ENCODE measurements at regions not wholly inside any gene's neighbourhood (a gene's known extent, or its start where the extent isn't known, plus 50 kb on each side); places are given as distances from the start of the nearest gene placed in this dataset.

- DNase-seq (ENCODE audit: low read depth in 1 of 2, low spot score in 1 of 2): no peak
- no peak for ATAC-seq
- Histone ChIP-seq H3K4me2 (no peak overlapping the region), H3K4me3 (no peak overlapping the region), H3K9me3 (no peaks in the 10 kb centered on the region), H3K4me1 (no peaks in the 10 kb centered on the region), H3K27ac (no peak overlapping the region)
- ChIA-PET POLR2A (no interaction called here), CTCF (no interaction called here)
- FAIRE-seq: no peak
- TF ChIP-seq FOSB (CRISPR knock-in tag; IDR thresholded peaks at IDR 0.05): no peak
- no peak for TF ChIP-seq HMGXB4 (CRISPR knock-in tag; IDR thresholded peaks at IDR 0.05; ENCODE audit: borderline replicate concordance)
- TF ChIP-seq, protein P1, sequence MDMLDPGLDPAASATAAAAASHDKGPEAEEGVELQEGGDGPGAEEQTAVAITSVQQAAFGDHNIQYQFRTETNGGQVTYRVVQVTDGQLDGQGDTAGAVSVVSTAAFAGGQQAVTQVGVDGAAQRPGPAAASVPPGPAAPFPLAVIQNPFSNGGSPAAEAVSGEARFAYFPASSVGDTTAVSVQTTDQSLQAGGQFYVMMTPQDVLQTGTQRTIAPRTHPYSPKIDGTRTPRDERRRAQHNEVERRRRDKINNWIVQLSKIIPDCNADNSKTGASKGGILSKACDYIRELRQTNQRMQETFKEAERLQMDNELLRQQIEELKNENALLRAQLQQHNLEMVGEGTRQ (IDR thresholded peaks at IDR 0.05): no peak
- no peak for TF ChIP-seq HEYL (CRISPR knock-in tag; IDR thresholded peaks at IDR 0.05)
- TF ChIP-seq GATA3 (IDR thresholded peaks at IDR 0.05; ENCODE audit: borderline replicate concordance): no peak
- TF ChIP-seq, protein P2, sequence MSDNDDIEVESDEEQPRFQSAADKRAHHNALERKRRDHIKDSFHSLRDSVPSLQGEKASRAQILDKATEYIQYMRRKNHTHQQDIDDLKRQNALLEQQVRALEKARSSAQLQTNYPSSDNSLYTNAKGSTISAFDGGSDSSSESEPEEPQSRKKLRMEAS (IDR thresholded peaks at IDR 0.05): no peak
- TF ChIP-seq MYC (IDR thresholded peaks at IDR 0.05; ENCODE audit: borderline replicate concordance, low read length): no peak
- TF ChIP-seq ZNF302 (CRISPR knock-in tag; IDR thresholded peaks at IDR 0.05): no peak
- TF ChIP-seq NFE2L2 (conservative IDR thresholded peaks at IDR 0.05; ENCODE audit: low read length): no peak
- no peak for TF ChIP-seq EP300 (IDR thresholded peaks at IDR 0.05)
- no peak for TF ChIP-seq KDM1A (IDR thresholded peaks at IDR 0.05; ENCODE audit: low read depth)
- TF ChIP-seq CHD4 (IDR thresholded peaks at IDR 0.05; ENCODE audit: borderline replicate concordance): no peak
- no peak for TF ChIP-seq RAD21 (conservative IDR thresholded peaks at IDR 0.05 in 1 of 2, IDR thresholded peaks at IDR 0.05 in 1 of 2)
- TF ChIP-seq E2F6 (IDR thresholded peaks at IDR 0.05; ENCODE audit: borderline replicate concordance, low read depth): no peak
- TF ChIP-seq MAFK (IDR thresholded peaks at IDR 0.05; ENCODE audit: partially characterized antibody): no peak
- TF ChIP-seq RCOR1 (IDR thresholded peaks at IDR 0.05; ENCODE audit: low read depth, low read length): no peak
- TF ChIP-seq, protein P3, sequence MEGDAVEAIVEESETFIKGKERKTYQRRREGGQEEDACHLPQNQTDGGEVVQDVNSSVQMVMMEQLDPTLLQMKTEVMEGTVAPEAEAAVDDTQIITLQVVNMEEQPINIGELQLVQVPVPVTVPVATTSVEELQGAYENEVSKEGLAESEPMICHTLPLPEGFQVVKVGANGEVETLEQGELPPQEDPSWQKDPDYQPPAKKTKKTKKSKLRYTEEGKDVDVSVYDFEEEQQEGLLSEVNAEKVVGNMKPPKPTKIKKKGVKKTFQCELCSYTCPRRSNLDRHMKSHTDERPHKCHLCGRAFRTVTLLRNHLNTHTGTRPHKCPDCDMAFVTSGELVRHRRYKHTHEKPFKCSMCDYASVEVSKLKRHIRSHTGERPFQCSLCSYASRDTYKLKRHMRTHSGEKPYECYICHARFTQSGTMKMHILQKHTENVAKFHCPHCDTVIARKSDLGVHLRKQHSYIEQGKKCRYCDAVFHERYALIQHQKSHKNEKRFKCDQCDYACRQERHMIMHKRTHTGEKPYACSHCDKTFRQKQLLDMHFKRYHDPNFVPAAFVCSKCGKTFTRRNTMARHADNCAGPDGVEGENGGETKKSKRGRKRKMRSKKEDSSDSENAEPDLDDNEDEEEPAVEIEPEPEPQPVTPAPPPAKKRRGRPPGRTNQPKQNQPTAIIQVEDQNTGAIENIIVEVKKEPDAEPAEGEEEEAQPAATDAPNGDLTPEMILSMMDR (IDR thresholded peaks at IDR 0.05): no peak
- no peak for TF ChIP-seq ZSCAN20 (CRISPR knock-in tag; IDR thresholded peaks at IDR 0.05)
- TF ChIP-seq CHD2 (IDR thresholded peaks at IDR 0.05; ENCODE audit: low read length, partially characterized antibody): no peak
These were observed 340.7 kb upstream of the VSTM2A start for GRCh38 chr7:54201501-54201900.

GRCh38 chr7:54215424-54215823, 326.8 kb upstream of the VSTM2A start:
- ChIA-PET CTCF (no interaction called here), POLR2A (no interaction called here)
- Histone ChIP-seq H3K9me3 (no peaks in the 10 kb centered on the region), H3K27ac (no peak overlapping the region), H3K4me2 (no peak overlapping the region), H3K4me1 (no peaks in the 10 kb centered on the region), H3K4me3 (no peak overlapping the region)
- ATAC-seq (no peak), DNase-seq (ENCODE audit: low read depth in 1 of 2, low spot score in 1 of 2) (no peak), FAIRE-seq (no peak)
- 0% methylated on average over 1 of the region's 1 CpG for WGBS (ENCODE audit: missing lambda C conversion rate)
- TF ChIP-seq MAZ (IDR thresholded peaks at IDR 0.05; ENCODE audit: borderline replicate concordance, low read depth, low read length) (no peak), RCOR1 (IDR thresholded peaks at IDR 0.05; ENCODE audit: low read depth, low read length) (no peak), HEYL (CRISPR knock-in tag; IDR thresholded peaks at IDR 0.05) (no peak), POLR2AphosphoS2 (conservative IDR thresholded peaks at IDR 0.05; ENCODE audit: low read length) (no peak), E2F6 (IDR thresholded peaks at IDR 0.05; ENCODE audit: borderline replicate concordance, low read depth) (no peak), JUN (IDR thresholded peaks at IDR 0.05) (no peak), CBX8 (IDR thresholded peaks at IDR 0.05) (no peak), EHMT2 (IDR thresholded peaks at IDR 0.05; ENCODE audit: low read depth) (no peak), RARB (CRISPR knock-in tag; IDR thresholded peaks at IDR 0.05) (no peak), HES2 (IDR thresholded peaks at IDR 0.05) (no peak), CEBPB (IDR thresholded peaks at IDR 0.05) (no peak), JUNB (IDR thresholded peaks at IDR 0.05) (no peak), CHD2 (IDR thresholded peaks at IDR 0.05; ENCODE audit: low read length, partially characterized antibody) (no peak), TFCP2L1 (CRISPR knock-in tag; IDR thresholded peaks at IDR 0.05) (no peak), KDM1A (IDR thresholded peaks at IDR 0.05; ENCODE audit: low read depth) (no peak)
- TF ChIP-seq, protein P4, sequence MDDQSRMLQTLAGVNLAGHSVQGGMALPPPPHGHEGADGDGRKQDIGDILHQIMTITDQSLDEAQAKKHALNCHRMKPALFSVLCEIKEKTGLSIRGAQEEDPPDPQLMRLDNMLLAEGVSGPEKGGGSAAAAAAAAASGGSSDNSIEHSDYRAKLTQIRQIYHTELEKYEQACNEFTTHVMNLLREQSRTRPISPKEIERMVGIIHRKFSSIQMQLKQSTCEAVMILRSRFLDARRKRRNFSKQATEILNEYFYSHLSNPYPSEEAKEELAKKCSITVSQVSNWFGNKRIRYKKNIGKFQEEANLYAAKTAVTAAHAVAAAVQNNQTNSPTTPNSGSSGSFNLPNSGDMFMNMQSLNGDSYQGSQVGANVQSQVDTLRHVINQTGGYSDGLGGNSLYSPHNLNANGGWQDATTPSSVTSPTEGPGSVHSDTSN (IDR thresholded peaks at IDR 0.05): no peak
- TF ChIP-seq, protein P5, sequence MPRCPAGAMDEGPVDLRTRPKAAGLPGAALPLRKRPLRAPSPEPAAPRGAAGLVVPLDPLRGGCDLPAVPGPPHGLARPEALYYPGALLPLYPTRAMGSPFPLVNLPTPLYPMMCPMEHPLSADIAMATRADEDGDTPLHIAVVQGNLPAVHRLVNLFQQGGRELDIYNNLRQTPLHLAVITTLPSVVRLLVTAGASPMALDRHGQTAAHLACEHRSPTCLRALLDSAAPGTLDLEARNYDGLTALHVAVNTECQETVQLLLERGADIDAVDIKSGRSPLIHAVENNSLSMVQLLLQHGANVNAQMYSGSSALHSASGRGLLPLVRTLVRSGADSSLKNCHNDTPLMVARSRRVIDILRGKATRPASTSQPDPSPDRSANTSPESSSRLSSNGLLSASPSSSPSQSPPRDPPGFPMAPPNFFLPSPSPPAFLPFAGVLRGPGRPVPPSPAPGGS (IDR thresholded peaks at IDR 0.05): no peak
